Chondrocyte (in vitro differentiated cells): ENCODE measurements at regions not wholly inside any gene's neighbourhood (a gene's known extent, or its start where the extent isn't known, plus 50 kb on each side); places are given as distances from the start of the nearest gene placed in this dataset.

ENCODE experiments used
- DNase-seq: peaks from one replicate; pipeline ENCODE4 v3.0.0; 2021; ENCODE audit warnings: mixed read lengths, low spot score
- H3K27ac Mint-ChIP-seq: one replicate; pipeline ENCODE4 v1.8.0; 2021; ENCODE audit warnings: mild to moderate bottlenecking, moderate library complexity, mixed read lengths; ENCODE audit not compliant: unreplicated experiment
- H3K27me3 Mint-ChIP-seq: 2 replicates; pipeline ENCODE4 v1.8.0; 2021; ENCODE audit warnings: low read depth, mixed read lengths
- H3K36me3 Mint-ChIP-seq: 2 replicates; pipeline ENCODE4 v1.8.0; 2021; ENCODE audit warnings: low read depth, mixed read lengths
- H3K4me1 Mint-ChIP-seq: 2 replicates; pipeline ENCODE4 v1.8.0; 2021; ENCODE audit warnings: low read depth, mild to moderate bottlenecking, mixed read lengths
- H3K4me3 Mint-ChIP-seq: one replicate; pipeline ENCODE4 v1.8.0; 2021; ENCODE audit warnings: mild to moderate bottlenecking, moderate library complexity, mixed read lengths; ENCODE audit not compliant: unreplicated experiment
- H3K9me3 Mint-ChIP-seq: 2 replicates; pipeline ENCODE4 v1.8.0; 2021; ENCODE audit warnings: low read depth, mixed read lengths
- TF ChIP-seq, protein P1 (sequence below): fragments of 200-600 bp; sonication (generic); IDR thresholded peaks from 2 replicates; pipeline ENCODE4 v1.5.0; 2021; ENCODE audit warnings: antibody characterized with exemption, mild to moderate bottlenecking, moderate library complexity

- Mint-ChIP-seq H3K4me1 (no peaks in the 10 kb centered on the region), H3K4me3 (no peak overlapping the region), H3K27ac (no peak overlapping the region), H3K27me3 (no peaks in the 10 kb centered on the region), H3K9me3 (peaks cover 25% of the 10 kb centered on the region), H3K36me3 (no peaks in the 10 kb centered on the region)
- no peak for DNase-seq
- TF ChIP-seq, protein P1, sequence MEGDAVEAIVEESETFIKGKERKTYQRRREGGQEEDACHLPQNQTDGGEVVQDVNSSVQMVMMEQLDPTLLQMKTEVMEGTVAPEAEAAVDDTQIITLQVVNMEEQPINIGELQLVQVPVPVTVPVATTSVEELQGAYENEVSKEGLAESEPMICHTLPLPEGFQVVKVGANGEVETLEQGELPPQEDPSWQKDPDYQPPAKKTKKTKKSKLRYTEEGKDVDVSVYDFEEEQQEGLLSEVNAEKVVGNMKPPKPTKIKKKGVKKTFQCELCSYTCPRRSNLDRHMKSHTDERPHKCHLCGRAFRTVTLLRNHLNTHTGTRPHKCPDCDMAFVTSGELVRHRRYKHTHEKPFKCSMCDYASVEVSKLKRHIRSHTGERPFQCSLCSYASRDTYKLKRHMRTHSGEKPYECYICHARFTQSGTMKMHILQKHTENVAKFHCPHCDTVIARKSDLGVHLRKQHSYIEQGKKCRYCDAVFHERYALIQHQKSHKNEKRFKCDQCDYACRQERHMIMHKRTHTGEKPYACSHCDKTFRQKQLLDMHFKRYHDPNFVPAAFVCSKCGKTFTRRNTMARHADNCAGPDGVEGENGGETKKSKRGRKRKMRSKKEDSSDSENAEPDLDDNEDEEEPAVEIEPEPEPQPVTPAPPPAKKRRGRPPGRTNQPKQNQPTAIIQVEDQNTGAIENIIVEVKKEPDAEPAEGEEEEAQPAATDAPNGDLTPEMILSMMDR: no peak
These were observed 502.6 kb downstream of the TMEM114 start for GRCh38 chr16:8087597-8088289.

DNA sequence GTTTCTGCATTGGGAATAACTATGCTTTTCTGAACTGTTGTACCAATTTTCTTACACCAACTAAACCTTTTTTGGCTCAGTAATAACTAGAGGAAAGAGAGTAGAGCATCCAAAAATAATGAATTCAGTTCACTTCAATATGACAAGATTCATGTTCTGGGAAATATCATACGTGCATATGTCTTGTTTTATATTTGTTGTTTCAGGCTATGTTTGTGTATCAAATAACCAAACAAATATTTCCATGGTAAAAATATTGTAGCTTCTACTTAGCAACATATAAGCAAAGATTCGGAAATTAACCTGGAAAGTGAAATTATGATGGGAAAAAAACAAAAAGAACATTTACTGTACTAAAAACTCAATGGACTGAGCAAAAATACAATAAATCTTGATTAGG lies 503.2 kb downstream of the TMEM114 start:
- TF ChIP-seq, protein P1: no peak
- peaks cover 24% of the 10 kb centered on the region for H3K9me3 Mint-ChIP-seq
- H3K36me3 Mint-ChIP-seq: no peaks in the 10 kb centered on the region
- no peaks in the 10 kb centered on the region for H3K27me3 Mint-ChIP-seq
- DNase-seq: no peak
- no peaks in the 10 kb centered on the region for H3K4me1 Mint-ChIP-seq
- no peak overlapping the region for H3K27ac Mint-ChIP-seq
- no peak overlapping the region for H3K4me3 Mint-ChIP-seq

DNA sequence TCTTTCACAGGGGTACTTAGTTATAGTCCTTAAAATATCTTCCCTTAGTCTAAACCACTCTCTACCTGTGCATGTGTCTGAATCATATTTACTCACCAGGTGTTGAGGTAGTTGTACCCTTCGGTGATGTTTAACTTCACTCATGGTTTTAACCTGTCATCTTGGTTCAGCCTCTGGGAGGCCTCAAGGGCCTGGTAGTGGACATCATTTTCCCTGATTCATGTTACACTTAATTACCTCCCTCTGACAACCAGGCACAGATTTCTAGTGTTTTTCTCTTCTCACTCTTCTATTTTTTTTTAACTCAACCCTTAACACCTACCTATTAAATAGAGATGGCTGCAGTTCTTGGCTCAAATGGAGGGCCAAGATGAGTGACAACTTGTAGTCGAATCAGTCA lies 505.4 kb downstream of the TMEM114 start:
- Mint-ChIP-seq H3K27me3 (no peaks in the 10 kb centered on the region), H3K9me3 (peaks cover 21% of the 10 kb centered on the region), H3K4me1 (no peaks in the 10 kb centered on the region), H3K27ac (no peak overlapping the region), H3K36me3 (no peaks in the 10 kb centered on the region), H3K4me3 (no peak overlapping the region)
- DNase-seq: no peak
- TF ChIP-seq, protein P1: no peak

DNA sequence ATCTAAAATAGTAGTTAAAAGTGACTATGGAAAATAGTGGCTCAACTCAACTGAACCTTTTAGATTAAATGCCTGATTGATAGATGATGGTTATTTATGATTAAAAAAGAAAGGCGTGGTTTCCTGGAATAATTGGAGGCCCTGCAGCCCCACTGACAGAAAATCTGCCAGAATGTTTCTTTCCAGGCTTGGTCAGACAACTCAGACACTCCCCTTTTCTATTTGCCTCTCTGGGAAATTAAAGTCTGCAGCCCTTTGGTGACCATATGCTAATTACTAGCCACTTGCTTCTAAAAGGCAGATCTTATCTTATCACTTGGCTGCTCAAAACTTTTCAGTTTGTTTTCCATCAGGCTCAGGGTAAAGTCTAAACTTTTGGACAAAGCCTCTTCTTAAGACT lies 506.0 kb downstream of the TMEM114 start:
- TF ChIP-seq, protein P1: no peak
- no peaks in the 10 kb centered on the region for H3K27me3 Mint-ChIP-seq
- H3K27ac Mint-ChIP-seq: no peak overlapping the region
- H3K4me3 Mint-ChIP-seq: no peak overlapping the region
- DNase-seq: no peak
- H3K9me3 Mint-ChIP-seq: peaks cover 20% of the 10 kb centered on the region
- H3K4me1 Mint-ChIP-seq: no peaks in the 10 kb centered on the region
- no peaks in the 10 kb centered on the region for H3K36me3 Mint-ChIP-seq

GRCh38 chr16:8083560-8083959 lies 506.8 kb downstream of the TMEM114 start:
- H3K9me3 Mint-ChIP-seq: peaks cover 18% of the 10 kb centered on the region
- no peaks in the 10 kb centered on the region for H3K27me3 Mint-ChIP-seq
- H3K4me1 Mint-ChIP-seq: no peaks in the 10 kb centered on the region
- no peak for DNase-seq
- no peak overlapping the region for H3K4me3 Mint-ChIP-seq
- H3K36me3 Mint-ChIP-seq: no peaks in the 10 kb centered on the region
- TF ChIP-seq, protein P1: no peak
- H3K27ac Mint-ChIP-seq: no peak overlapping the region
